Medulla oblongata (tissue), 1 donor: ENCODE measurements at regions not wholly inside any gene's neighbourhood (a gene's known extent, or its start where the extent isn't known, plus 50 kb on each side); places are given as distances from the start of the nearest gene placed in this dataset.

Experiments
- DNase-seq: peaks from one replicate; pipeline ENCODE4 v3.0.0-alpha.2; 2015; ENCODE audit errors: extremely low spot score

- no peak for DNase-seq
Measured at GRCh38 chr6:8276148-8276547, 159.2 kb downstream of the SLC35B3 start.

- DNase-seq: no peak
Measured at GRCh38 chr6:8275667-8276066, 159.7 kb downstream of the SLC35B3 start.

GRCh38 chr6:8274226-8274625 is 161.1 kb downstream of the SLC35B3 start:
- DNase-seq: no peak

GRCh38 chr6:8269872-8270454 is 165.4 kb downstream of the SLC35B3 start:
- no peak for DNase-seq

GRCh38 chr6:8269094-8269493 is 166.3 kb downstream of the SLC35B3 start:
- no peak for DNase-seq

- no peak for DNase-seq
Measured at GRCh38 chr6:8268606-8269005, 166.3 kb upstream of the EEF1E1 start.

GRCh38 chr6:8268156-8268555 is 165.8 kb upstream of the EEF1E1 start:
- no peak for DNase-seq

GRCh38 chr6:8260610-8261009 is 158.3 kb upstream of the EEF1E1 start:
- DNase-seq: no peak

GRCh38 chr6:8246403-8246802 is 144.1 kb upstream of the EEF1E1 start:
- DNase-seq: no peak

GRCh38 chr6:8245726-8246125 is 143.4 kb upstream of the EEF1E1 start:
- no peak for DNase-seq

GRCh38 chr6:8243475-8243874 is 141.1 kb upstream of the EEF1E1 start:
- DNase-seq: no peak

GRCh38 chr6:8242885-8243284 is 140.5 kb upstream of the EEF1E1 start:
- no peak for DNase-seq

- DNase-seq: no peak
Measured at GRCh38 chr6:8240301-8240700, 138.0 kb upstream of the EEF1E1 start.

GRCh38 chr6:8238773-8239683 is 136.7 kb upstream of the EEF1E1 start:
- no peak for DNase-seq

GRCh38 chr6:8237668-8238067 is 135.3 kb upstream of the EEF1E1 start:
- DNase-seq: no peak

GRCh38 chr6:8236956-8237355 is 134.6 kb upstream of the EEF1E1 start:
- no peak for DNase-seq

- DNase-seq: no peak
Measured at GRCh38 chr6:8234321-8234720, 132.0 kb upstream of the EEF1E1 start.

GRCh38 chr6:8231956-8232355 is 129.6 kb upstream of the EEF1E1 start:
- no peak for DNase-seq

- no peak for DNase-seq
Measured at GRCh38 chr6:8229915-8230756, 127.8 kb upstream of the EEF1E1 start.

GRCh38 chr6:8225113-8225512 is 122.8 kb upstream of the EEF1E1 start:
- DNase-seq: no peak

- DNase-seq: no peak
Measured at GRCh38 chr6:8223678-8224077, 121.3 kb upstream of the EEF1E1 start.

GRCh38 chr6:8219352-8219943 is 117.1 kb upstream of the EEF1E1 start:
- peak; percentile 75 for DNase-seq
